ENCODE measurements at regions not wholly inside any gene's neighbourhood (a gene's known extent, or its start where the extent isn't known, plus 50 kb on each side); places are given as distances from the start of the nearest gene placed in this dataset.

DNA sequence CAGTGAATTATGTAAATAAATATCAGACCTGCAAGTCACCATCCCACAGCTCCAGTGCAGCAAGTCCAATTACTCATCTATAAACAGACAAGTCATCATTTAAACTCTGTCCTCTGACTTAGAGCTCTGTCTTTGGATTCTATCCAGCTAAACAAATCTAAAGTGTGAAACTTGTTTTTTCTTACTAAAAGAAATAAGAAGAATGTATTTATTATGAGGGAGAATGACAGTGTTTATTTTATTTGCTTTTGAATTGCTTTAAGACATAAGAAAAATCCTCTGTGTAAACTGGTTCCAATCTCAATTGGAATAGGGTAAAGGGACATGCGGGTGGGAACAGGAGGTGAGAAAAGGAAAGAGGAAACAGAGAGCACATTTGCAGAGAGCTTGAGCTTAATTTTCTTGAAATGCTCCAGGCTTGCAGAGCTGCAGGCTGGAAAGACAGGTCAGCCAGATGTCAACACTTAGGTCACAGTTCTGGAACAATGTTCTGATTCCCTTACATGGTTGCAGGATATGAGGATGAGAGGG, 355.8 kb downstream of the MEIS1 start:
- H3K9ac ChIP-seq (ENCODE audit: low read depth, low read length), result no peak overlapping the region
- in situ Hi-C loops (cut with MboI; ENCODE audit: low sequenced_read_pairs) (no loop called here), intact Hi-C loops (cut with micrococcal nuclease) (loop anchor here (5.0 kb wide), 1 partner anchor 208 kb away; no protein-coding TSS in a partner anchor), dilution Hi-C loops (cut with HindIII; ENCODE audit: low sequenced_read_pairs, unreplicated experiment) (no loop called here)
- H3K9me3 ChIP-seq (ENCODE audit: control insufficient read depth, insufficient read depth, low read length), result no peaks in the 10 kb centered on the region
- WGBS, 2 experiments (ENCODE audit: extremely low coverage in 2 of 2, insufficient read length in 1 of 2), result 22% methylated on average over 1 of the region's 1 CpG; no CpG with 5 or more reads in 1 of the 2 experiments
- peak overlapping the region; percentile 93 for H2BK20ac ChIP-seq (ENCODE audit: low read depth, low read length)
- H3K79me1 ChIP-seq (ENCODE audit: low read depth in 1 of 2, low read length in 2 of 2), result no peaks in the 10 kb centered on the region
- no peak overlapping the region for H2AFZ ChIP-seq (replicated peaks; ENCODE audit: low read length, poor library complexity)
- H3K4me3 ChIP-seq (ENCODE audit: insufficient read depth, low read depth, low read length), result no peak overlapping the region
- H2AK9ac ChIP-seq (replicated peaks; ENCODE audit: low read depth, low read length, poor library complexity), result no peak overlapping the region
- H3K18ac ChIP-seq (ENCODE audit: low read depth, low read length), result peak overlapping the region; percentile 84; the same call in 1 of the 2 replicates
- no TSS peak for BruUV-seq (replicated peaks)
- ChIA-PET CTCF (interaction anchor here (1.1 kb wide), 1 partner anchor 82 kb away, joined by 4 read pairs; no protein-coding TSS in a partner anchor), POLR2A (ENCODE audit: unreplicated experiment) (no interaction called here)
- H4K20me1 ChIP-seq (ENCODE audit: insufficient read depth, low read length), result no peaks in the 10 kb centered on the region
- no peak overlapping the region for H3K56ac ChIP-seq (ENCODE audit: extremely low read depth, insufficient read depth, low read length)
- peak overlapping the region; percentile 10; the same call in 2 of the 3 replicates for H2BK15ac ChIP-seq (ENCODE audit: low read depth, low read length)
- H2BK120ac ChIP-seq (ENCODE audit: low read depth, low read length), result peak overlapping the region; percentile 83
- peak overlapping the region; percentile 68; the same call in 1 of the 2 replicates for H2AK5ac ChIP-seq (ENCODE audit: low read depth, low read length)
- H3K27ac ChIP-seq (ENCODE audit: insufficient read depth, low read length), result no peak overlapping the region
- peaks cover 9% of the 10 kb centered on the region for H3K9me1 ChIP-seq (ENCODE audit: insufficient read depth, low read length)
- H4K8ac ChIP-seq (ENCODE audit: low read depth in 2 of 2, low read length in 2 of 2), result peak overlapping the region; percentile 14 to 48; a peak in 2 of 4 replicates
- H3K4me2 ChIP-seq (ENCODE audit: low read depth, low read length), result 0 out of 2 replicates have a peak overlapping the region, but pooled peaks have one; percentile 24
- TF ChIP-seq MAFK (IDR thresholded peaks at IDR 0.05; ENCODE audit: low read depth, low read length), result no peak
- TF ChIP-seq NFE2L2 (IDR thresholded peaks at IDR 0.05; ENCODE audit: low read depth, low read length), result no peak
- TF ChIP-seq BHLHE40 (IDR thresholded peaks at IDR 0.05; ENCODE audit: low read depth, low read length), result 0 out of 2 replicates have a peak, but pooled peaks have one; percentile 32
- TF ChIP-seq, protein P1, sequence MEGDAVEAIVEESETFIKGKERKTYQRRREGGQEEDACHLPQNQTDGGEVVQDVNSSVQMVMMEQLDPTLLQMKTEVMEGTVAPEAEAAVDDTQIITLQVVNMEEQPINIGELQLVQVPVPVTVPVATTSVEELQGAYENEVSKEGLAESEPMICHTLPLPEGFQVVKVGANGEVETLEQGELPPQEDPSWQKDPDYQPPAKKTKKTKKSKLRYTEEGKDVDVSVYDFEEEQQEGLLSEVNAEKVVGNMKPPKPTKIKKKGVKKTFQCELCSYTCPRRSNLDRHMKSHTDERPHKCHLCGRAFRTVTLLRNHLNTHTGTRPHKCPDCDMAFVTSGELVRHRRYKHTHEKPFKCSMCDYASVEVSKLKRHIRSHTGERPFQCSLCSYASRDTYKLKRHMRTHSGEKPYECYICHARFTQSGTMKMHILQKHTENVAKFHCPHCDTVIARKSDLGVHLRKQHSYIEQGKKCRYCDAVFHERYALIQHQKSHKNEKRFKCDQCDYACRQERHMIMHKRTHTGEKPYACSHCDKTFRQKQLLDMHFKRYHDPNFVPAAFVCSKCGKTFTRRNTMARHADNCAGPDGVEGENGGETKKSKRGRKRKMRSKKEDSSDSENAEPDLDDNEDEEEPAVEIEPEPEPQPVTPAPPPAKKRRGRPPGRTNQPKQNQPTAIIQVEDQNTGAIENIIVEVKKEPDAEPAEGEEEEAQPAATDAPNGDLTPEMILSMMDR (conservative IDR thresholded peaks at IDR 0.05; ENCODE audit: low read depth, low read length), result no peak
- no peak for TF ChIP-seq RAD21 (IDR thresholded peaks at IDR 0.05; ENCODE audit: low read length)
- TF ChIP-seq RFX5 (IDR thresholded peaks at IDR 0.05; ENCODE audit: low read depth, low read length), result no peak
- no peak for TF ChIP-seq ELK1 (IDR thresholded peaks at IDR 0.05; ENCODE audit: borderline replicate concordance, low read depth, low read length)
- TF ChIP-seq FOS (IDR thresholded peaks at IDR 0.05; ENCODE audit: low read depth, low read length), result peak; percentile 36; the same call in 1 of the 2 replicates
- no peak for TF ChIP-seq MAZ (IDR thresholded peaks at IDR 0.05; ENCODE audit: borderline replicate concordance, low read depth, low read length)
- peak; percentile 13; the same call in 1 of the 2 replicates for TF ChIP-seq CEBPB (IDR thresholded peaks at IDR 0.05; ENCODE audit: low read depth, low read length)
- TF ChIP-seq MXI1 (IDR thresholded peaks at IDR 0.05; ENCODE audit: borderline replicate concordance, low read depth, low read length), result no peak
- ATAC-seq (ENCODE audit: low read depth), result peak; percentile 85
- peak overlapping the region; percentile 65 for H4K91ac ChIP-seq (ENCODE audit: insufficient read depth, low read depth, low read length)
- 0 out of 2 replicates have a peak overlapping the region, but pooled peaks have one; percentile 13 for H4K5ac ChIP-seq (ENCODE audit: low read depth, low read length)
- peak; percentile 74 for DNase-seq
- H3K4ac ChIP-seq (ENCODE audit: low read depth, low read length), result peak overlapping the region; percentile 68
- H3K4me1 ChIP-seq (ENCODE audit: control insufficient read depth, insufficient read depth, low read length), result peaks cover 9% of the 10 kb centered on the region
- peak overlapping the region; percentile 58; the same call in 1 of the 2 replicates for H3K23ac ChIP-seq (ENCODE audit: low read depth, low read length)
- no peaks in the 10 kb centered on the region for H3K27me3 ChIP-seq (ENCODE audit: control insufficient read depth, insufficient read depth, low read length)
- no peaks in the 10 kb centered on the region for H3K36me3 ChIP-seq (ENCODE audit: control insufficient read depth, insufficient read depth, low read length)
- H3K14ac ChIP-seq (replicated peaks; ENCODE audit: low read depth, low read length), result peak overlapping the region; percentile 51
- H2BK5ac ChIP-seq (ENCODE audit: low read depth, low read length, poor library complexity, severe bottlenecking), result peak overlapping the region; percentile 37

Measured in IMR-90 (cell line).